ENCODE measurements at regions not wholly inside any gene's neighbourhood (a gene's known extent, or its start where the extent isn't known, plus 50 kb on each side); places are given as distances from the start of the nearest gene placed in this dataset.

DNA sequence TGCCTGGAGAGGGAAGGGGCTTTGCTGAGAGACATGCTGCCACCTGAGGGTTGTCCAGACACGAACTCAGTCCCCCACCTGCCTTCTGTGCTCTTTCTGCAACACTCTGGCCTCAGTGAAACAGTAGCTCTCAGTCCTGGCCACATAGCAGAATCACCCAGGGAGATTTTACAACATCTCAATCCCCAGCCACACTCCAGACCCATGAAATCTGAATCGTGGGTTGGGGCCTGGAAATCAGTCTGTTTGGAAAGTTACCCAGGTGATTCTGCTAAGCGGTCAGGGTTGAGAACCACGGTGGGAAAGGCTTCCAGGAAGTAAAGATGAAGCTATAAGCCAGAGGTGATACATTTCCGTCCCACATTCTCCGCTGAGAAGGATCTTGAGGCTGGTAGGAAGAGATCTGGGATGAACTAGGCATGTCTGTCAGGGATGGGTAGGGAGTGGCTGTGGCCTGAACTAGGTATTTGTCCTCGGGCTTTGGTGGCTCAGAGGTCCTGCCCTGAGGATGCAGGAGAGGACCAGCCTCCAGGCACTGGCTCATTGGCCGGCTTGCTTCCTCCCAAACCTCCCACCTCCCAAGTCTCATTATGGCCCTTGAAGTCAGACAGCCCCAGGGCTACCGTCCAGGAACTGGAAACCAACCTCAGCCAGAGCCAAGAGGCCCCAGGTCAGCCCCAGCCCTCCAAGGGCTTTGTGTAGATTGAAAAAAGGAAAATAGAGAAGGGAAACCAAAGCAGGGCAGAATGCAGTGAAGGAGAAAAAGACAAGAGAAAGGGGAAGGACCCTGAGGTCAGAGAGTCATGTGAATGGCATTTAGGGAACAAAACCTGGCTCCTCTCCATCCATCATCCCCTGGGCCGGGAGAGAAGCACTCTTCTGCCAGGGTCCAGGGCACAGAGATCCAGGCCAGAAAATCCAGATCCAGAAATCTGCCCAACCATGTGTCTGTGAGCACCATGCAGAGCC is 119.6 kb downstream of the ZFP36L2 start:
- TF ChIP-seq, protein P1, sequence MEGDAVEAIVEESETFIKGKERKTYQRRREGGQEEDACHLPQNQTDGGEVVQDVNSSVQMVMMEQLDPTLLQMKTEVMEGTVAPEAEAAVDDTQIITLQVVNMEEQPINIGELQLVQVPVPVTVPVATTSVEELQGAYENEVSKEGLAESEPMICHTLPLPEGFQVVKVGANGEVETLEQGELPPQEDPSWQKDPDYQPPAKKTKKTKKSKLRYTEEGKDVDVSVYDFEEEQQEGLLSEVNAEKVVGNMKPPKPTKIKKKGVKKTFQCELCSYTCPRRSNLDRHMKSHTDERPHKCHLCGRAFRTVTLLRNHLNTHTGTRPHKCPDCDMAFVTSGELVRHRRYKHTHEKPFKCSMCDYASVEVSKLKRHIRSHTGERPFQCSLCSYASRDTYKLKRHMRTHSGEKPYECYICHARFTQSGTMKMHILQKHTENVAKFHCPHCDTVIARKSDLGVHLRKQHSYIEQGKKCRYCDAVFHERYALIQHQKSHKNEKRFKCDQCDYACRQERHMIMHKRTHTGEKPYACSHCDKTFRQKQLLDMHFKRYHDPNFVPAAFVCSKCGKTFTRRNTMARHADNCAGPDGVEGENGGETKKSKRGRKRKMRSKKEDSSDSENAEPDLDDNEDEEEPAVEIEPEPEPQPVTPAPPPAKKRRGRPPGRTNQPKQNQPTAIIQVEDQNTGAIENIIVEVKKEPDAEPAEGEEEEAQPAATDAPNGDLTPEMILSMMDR (IDR thresholded peaks at IDR 0.05 in 2 of 3, conservative IDR thresholded peaks at IDR 0.05 in 1 of 3; ENCODE audit: borderline replicate concordance in 1 of 3, insufficient read depth in 1 of 3, low read depth in 2 of 3, low read length in 2 of 3), result no peak
- TF ChIP-seq EGR1 (IDR thresholded peaks at IDR 0.05; ENCODE audit: low read depth), result no peak
- TF ChIP-seq EZH2phosphoT487 (IDR thresholded peaks at IDR 0.05; ENCODE audit: borderline replicate concordance), result no peak
- no peak for TF ChIP-seq EZH2 (IDR thresholded peaks at IDR 0.05)
- TF ChIP-seq, protein P2, sequence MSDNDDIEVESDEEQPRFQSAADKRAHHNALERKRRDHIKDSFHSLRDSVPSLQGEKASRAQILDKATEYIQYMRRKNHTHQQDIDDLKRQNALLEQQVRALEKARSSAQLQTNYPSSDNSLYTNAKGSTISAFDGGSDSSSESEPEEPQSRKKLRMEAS (IDR thresholded peaks at IDR 0.05), result no peak
- no peak for TF ChIP-seq SRF (IDR thresholded peaks at IDR 0.05; ENCODE audit: low read depth)
